GM12878 (cell line): ENCODE measurements at regions not wholly inside any gene's neighbourhood (a gene's known extent, or its start where the extent isn't known, plus 50 kb on each side); places are given as distances from the start of the nearest gene placed in this dataset.

Experiments
- ASH2L ChIP-seq: fragments of 300-600, 200-600 bp; sonication (generic); IDR thresholded peaks from 2 replicates; pipeline ENCODE4 v1.6.1; 2017; ENCODE audit warnings: low read depth, mild to moderate bottlenecking, borderline replicate concordance
- CEBPB ChIP-seq, 2 experiments: fragments of 150-350 bp in 1 of 2; IDR thresholded peaks; 2 replicates each; pipeline ENCODE4 v1.6.1; 2012 to 2014; ENCODE audit warnings: low read depth in 2 of 2, low read length in 2 of 2, borderline replicate concordance in 1 of 2, inconsistent platforms in 1 of 2
- CHD2 ChIP-seq: IDR thresholded peaks from 2 replicates; pipeline ENCODE4 v1.6.1; 2011; ENCODE audit warnings: low read depth, low read length, improper control_type of control experiment, borderline replicate concordance
- ETV6 ChIP-seq, 2 experiments: fragments of 450-650 bp in 1 of 2; IDR thresholded peaks in 1 of 2; conservative IDR thresholded peaks in 1 of 2; 2 replicates each; pipeline ENCODE4 v1.6.1; 2014; ENCODE audit warnings: antibody characterized with exemption in 1 of 2, borderline replicate concordance in 1 of 2, low read depth in 1 of 2, mild to moderate bottlenecking in 1 of 2, moderate library complexity in 1 of 2
- GABPA ChIP-seq: IDR thresholded peaks from 2 replicates; pipeline ENCODE4 v1.6.1; 2014; ENCODE audit warnings: antibody characterized with exemption, low read depth, mild to moderate bottlenecking, inconsistent platforms
- HCFC1 ChIP-seq: fragments of 150-350 bp; IDR thresholded peaks from 2 replicates; pipeline ENCODE4 v1.6.1; 2014; ENCODE audit warnings: low read length
- MYC ChIP-seq: IDR thresholded peaks from 2 replicates; pipeline ENCODE4 v1.6.1; 2011; ENCODE audit warnings: mild to moderate bottlenecking, low read length, moderate library complexity, inconsistent platforms; ENCODE audit not compliant: insufficient read depth, insufficient replicate concordance, insufficient read length, severe bottlenecking
- NFIC ChIP-seq: IDR thresholded peaks from 2 replicates; pipeline ENCODE4 v1.6.1; 2012; ENCODE audit warnings: low read depth, mild to moderate bottlenecking, inconsistent platforms, low read length, moderate library complexity
- NFYA ChIP-seq: IDR thresholded peaks from 2 replicates; pipeline ENCODE4 v1.6.1; 2011; ENCODE audit warnings: low read depth, mild to moderate bottlenecking, low read length, improper control_type of control experiment, borderline replicate concordance
- POLR2A ChIP-seq: IDR thresholded peaks from 2 replicates; pipeline ENCODE4 v1.6.1; 2011; ENCODE audit warnings: low read depth, mild to moderate bottlenecking, low read length
- SIN3A ChIP-seq: IDR thresholded peaks from 2 replicates; pipeline ENCODE4 v1.6.1; 2012; ENCODE audit warnings: low read depth, low read length, improper control_type of control experiment
- SPI1 ChIP-seq: IDR thresholded peaks from 2 replicates; pipeline ENCODE4 v1.6.1; 2011; ENCODE audit warnings: low read depth, mild to moderate bottlenecking, low read length, moderate library complexity, borderline replicate concordance; ENCODE audit not compliant: insufficient read depth
- TCF7 ChIP-seq: IDR thresholded peaks from 2 replicates; pipeline ENCODE4 v1.6.1; 2014; ENCODE audit warnings: antibody characterized with exemption, borderline replicate concordance
- TF ChIP-seq, protein P1 (sequence below), 3 experiments: IDR thresholded peaks in 2 of 3; conservative IDR thresholded peaks in 1 of 3; 2 replicates each; pipeline ENCODE4 v1.5.1; 2011; ENCODE audit warnings: low read depth in 3 of 3, low read length in 3 of 3, mild to moderate bottlenecking in 3 of 3, control low read depth in 2 of 3, moderate library complexity in 2 of 3, inconsistent platforms in 1 of 3, mixed read lengths in 1 of 3; ENCODE audit not compliant: control insufficient read depth in 2 of 3, insufficient read depth in 1 of 3; ENCODE audit errors: extremely low read depth in 1 of 3

GRCh38 chr20:39328347-39328746 is 366.2 kb downstream of the DHX35 start:
- TF ChIP-seq GABPA (no peak), TCF7 (no peak), ETV6 (conservative IDR thresholded peaks at IDR 0.05 in 1 of 2, IDR thresholded peaks at IDR 0.05 in 1 of 2; ENCODE audit: borderline replicate concordance in 1 of 2, low read depth in 1 of 2) (no peak), SIN3A (no peak), NFYA (no peak), NFIC (no peak), POLR2A (no peak), HCFC1 (no peak), MYC (no peak), CHD2 (no peak), SPI1 (no peak), CEBPB (IDR thresholded peaks at IDR 0.05; ENCODE audit: borderline replicate concordance in 1 of 2, low read depth in 2 of 2, low read length in 2 of 2) (no peak), ASH2L (no peak)
- TF ChIP-seq, protein P1, sequence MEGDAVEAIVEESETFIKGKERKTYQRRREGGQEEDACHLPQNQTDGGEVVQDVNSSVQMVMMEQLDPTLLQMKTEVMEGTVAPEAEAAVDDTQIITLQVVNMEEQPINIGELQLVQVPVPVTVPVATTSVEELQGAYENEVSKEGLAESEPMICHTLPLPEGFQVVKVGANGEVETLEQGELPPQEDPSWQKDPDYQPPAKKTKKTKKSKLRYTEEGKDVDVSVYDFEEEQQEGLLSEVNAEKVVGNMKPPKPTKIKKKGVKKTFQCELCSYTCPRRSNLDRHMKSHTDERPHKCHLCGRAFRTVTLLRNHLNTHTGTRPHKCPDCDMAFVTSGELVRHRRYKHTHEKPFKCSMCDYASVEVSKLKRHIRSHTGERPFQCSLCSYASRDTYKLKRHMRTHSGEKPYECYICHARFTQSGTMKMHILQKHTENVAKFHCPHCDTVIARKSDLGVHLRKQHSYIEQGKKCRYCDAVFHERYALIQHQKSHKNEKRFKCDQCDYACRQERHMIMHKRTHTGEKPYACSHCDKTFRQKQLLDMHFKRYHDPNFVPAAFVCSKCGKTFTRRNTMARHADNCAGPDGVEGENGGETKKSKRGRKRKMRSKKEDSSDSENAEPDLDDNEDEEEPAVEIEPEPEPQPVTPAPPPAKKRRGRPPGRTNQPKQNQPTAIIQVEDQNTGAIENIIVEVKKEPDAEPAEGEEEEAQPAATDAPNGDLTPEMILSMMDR (IDR thresholded peaks at IDR 0.05 in 2 of 3, conservative IDR thresholded peaks at IDR 0.05 in 1 of 3; ENCODE audit: control insufficient read depth in 2 of 3, extremely low read depth in 1 of 3, insufficient read depth in 1 of 3, low read depth in 3 of 3, low read length in 3 of 3), result no peak
